ENCODE measurements at regions not wholly inside any gene's neighbourhood (a gene's known extent, or its start where the extent isn't known, plus 50 kb on each side); places are given as distances from the start of the nearest gene placed in this dataset.

DNA sequence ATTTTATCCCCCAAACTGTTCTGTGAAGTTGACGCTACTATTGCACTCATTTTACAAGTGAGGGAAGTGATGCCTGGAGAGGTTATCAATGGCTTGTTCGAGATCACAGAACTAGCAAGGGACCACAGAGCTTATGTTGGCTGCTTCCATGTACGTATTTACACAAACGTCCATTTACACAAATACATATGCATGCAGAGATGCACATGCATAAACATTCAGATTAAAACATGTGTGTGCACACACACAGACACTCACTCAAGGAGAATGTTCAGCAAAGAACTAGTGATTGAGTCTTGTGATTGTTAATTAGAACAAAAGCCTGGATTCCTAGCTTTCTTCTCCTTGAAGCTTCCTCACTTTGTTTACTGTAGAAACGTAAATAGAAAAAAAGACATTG is 321.5 kb upstream of the CHD6 start:
- DNase-seq, result no peak

DNA sequence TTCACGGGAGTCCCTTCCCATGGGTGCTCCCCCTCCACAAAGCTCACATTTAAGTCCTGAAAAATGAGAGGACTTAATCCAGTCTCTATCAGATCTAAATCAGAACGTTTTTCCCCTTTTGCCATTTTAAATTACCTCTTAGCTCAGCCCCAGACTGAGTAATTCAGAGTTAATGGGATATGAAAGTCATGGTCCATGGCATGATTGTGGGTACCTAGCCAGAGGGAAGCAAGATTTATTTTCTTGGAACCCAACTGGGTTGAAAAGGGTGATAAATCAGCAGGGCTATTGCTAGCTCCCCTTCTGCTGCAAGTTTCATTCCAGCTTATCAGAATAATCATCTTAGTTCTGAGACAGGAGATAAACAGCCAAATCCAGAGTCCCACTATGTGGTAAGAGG is 320.2 kb upstream of the CHD6 start:
- no peak for DNase-seq

DNA sequence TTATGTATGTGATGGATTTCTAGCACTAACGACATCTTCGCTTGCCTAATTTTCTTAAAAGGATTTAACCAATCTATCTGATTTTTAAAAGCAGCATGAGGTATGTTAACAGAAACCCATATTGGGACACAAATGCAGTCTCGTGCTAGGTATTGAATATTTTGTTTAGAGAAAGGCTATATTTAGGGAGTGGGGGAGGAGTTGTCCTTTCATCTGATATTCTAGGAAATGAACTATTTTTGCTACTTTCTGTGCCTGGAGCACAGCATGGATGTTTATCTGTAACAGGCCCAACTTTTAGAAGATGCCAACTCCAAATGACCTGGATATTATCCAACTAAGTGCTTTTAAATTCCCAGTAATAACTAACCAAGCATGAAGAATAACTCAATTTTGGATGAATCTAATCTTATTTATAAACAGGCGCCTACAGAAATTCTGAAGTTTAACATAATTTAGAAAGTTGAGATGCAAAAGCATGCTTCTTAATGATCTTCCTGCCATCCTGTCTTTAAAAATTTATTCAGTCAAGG is 317.1 kb upstream of the CHD6 start:
- DNase-seq, result no peak

DNA sequence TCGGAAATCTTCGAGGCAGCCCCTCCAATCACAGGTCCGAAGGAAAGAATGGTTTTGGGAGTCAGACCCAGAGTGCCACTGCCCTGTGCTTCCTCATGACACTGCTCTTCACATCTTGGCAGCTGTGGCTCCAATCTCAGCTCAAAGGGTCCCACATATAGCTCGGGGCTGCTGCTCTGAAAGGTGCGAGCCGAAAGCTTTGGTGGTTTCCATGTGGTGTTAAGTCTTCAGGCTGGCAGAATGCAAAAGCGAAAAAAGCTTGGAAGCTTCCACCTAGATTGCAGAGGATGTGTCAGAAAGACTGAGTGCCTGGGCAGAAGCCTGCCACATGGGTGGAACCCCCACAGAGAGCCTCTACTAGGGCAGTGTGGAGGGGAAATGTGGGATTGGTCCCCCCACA is 314.3 kb upstream of the CHD6 start:
- no peak for DNase-seq

DNA sequence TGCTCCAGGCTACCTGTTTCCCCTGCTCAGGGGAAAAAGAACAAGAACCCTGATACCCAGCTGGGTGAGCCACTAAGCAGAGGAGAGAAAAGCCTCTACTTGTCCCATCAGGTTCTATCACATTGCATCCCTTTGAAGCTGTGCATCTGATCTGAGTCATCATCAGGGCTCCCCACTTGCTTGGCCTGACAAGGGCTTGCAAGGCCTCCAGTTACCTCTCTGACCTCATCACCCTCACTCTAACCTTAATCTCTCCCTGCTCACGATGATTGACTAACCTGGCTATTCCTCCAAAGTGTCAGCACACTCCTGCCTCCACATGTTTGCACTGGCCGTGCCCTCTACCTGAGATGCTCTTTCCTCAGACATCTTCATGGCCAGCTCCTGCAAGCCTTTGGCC is 309.5 kb upstream of the CHD6 start:
- no peak for DNase-seq

DNA sequence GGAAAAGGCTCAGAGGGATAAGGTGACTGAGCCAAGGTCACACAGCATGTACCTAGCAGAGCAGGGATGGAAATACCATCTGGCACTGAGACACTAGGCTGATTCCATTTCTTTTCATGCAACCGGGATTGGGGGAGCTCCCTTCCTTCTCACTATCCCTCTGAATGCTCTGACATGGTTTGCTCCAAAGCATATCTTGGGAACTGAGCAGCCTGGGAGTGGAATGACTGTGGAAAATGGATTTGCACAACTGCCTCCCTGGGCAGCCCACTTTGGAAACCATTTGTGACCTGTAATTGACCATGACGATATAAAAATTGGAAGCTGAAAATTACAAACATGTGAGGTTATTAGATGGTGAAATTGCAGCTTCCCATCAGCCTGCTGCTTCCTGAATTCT is 309.0 kb upstream of the CHD6 start:
- no peak for DNase-seq

DNA sequence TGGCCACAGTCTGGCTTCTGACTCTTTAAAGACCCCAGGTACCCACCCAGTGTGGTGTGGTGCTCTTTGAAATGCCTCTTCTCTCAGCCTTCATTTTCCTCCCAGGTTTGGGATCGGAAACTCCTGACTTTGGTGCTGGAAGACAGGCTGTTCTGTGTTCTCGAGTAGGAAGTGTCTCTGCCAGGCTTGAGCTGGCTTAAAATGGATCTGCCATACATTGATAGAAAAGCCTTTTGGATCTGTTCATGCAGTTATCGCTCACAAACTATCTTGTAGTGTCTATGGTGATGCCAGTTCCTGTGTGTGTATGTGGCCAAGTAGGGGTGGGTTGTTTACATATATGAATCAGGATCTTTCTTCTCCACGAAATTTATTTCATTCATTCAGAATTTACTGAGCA is 307.3 kb upstream of the CHD6 start:
- DNase-seq, result no peak

DNA sequence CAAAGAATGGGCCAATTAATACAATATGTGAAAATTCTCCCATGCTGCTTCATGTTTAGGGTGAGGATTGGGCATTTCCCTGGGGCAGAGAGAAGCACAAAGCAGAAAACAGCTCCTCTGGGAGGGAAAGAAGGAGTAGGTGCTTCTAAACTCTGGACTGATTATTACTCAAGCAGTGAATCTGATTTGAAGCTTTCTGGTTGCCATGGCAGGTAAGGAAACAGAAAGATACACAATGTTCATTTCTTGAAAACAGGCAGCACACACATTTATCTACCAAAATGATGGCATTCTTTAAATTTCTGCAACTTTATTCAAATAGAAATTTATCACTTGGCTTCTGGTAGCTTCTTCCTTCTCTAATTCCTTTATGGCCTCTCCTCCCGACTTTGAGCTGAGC is 305.4 kb upstream of the CHD6 start:
- no peak for DNase-seq

DNA sequence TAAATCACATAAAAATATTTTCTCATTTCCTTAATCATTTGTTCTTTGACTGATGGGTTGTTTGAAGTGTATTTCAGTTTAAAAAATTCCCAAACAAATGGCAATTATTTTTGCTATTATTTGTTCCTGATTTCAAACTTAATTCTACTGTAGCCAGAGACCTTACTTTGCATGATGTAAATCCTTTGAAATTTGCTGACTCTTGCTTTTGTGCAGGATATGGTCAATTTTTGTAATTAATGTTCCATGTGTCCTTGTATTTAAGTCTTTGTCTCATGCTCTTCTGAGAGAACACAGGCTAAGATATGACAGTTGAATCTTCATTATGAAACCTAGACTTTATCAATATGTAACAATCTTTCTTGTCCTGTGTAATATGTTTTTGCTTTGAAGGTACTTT is 295.0 kb upstream of the CHD6 start:
- no peak for DNase-seq

DNA sequence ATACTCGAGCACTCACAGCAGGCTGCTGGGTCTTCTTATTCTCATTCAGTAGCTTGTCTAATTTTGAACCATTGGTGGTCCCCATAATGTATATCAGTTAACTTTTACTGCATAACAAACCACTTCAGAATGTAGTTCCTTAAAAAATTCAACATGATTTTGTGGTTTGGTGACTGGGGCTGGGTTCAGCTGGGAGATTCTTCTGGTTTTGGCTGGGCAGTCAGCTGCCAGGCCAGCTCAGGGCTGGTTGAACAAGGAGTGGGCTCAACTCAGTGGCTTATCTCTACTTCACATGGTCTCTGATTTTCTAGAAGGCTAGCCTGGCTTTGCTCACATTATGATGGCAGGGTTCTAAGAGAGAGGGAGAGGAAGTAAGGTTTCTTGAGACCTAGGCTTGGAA is 292.4 kb upstream of the CHD6 start:
- no peak for DNase-seq

DNA sequence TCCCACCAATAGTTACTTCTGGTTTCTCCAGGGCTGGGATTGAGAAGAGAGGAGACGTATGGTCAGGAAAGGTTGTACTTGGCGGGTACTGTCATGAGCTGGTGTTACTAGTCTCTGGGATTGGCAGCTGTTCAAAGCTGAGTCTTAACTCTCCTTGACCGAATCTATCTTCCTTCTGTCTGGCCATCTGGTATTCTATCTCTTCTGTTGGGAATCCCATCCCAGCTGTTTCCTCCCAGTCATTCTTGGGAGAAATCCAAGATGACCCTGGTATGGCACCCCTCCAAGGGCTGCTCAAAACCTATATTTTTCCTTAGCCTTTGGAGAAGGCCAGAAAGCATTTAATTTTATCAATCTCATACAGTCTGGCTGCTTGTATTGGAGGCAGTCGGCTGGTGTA is 287.0 kb upstream of the CHD6 start:
- DNase-seq, result no peak

DNA sequence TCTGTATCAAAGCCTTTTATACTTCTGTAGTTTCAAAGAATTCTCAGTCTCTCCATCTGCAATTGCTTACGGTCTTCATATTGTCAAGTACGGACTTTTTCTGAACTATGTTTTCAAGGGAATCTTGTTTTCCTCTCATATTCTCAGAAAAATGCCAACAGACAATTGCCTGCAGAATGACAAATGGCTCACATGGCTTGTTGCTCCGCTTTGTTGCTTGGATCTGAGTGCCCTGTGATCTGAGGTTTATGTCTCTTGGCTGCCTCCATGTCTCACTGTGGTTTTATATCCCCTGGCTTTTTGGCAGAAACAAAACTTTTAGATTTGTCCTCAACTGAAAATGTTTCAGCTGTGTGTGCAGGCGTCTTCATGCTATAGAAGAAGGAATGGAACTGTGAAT is 285.4 kb upstream of the CHD6 start:
- DNase-seq, result no peak

DNA sequence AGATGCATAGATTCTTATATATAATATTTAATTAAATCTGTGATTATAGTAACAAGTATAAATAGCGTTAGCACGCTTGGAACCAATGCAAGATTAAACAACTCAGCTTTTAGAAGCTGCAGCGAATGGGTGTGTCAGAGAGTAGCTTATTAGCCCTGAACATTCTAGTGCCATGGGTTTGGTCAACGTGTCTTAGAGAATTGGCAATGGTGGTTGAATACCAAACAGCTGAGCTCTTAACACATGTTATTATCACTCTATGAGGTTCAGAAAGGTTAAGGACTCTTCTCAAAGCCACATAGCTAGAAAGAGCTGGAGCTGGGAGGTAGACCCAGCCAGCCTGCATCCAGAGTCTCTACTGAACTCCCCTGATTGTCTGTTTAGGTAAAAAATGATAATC is 284.2 kb upstream of the CHD6 start:
- DNase-seq, result no peak

DNA sequence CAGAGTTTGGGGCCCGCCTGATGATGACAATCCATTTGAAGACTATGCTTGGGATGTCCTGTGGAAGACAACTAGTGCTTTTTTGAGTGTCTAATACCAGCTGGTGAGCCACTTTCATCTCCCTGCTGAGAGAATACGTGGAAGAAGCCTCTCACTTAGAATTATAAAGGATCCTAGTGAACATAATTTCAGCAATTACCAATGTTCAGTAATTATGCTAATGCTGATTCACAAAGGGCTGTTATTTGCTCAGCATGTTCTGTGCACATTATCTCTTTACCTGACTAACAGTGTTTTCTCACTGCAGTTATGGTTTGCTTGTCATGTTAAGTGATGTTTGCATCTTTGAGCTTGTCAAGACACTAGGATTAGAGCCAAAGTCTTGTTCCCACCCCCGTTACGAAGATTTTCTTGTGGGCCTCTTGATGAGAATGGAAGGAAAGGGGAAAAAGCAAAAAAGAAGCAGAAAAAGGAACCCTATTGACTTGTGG is 282.1 kb upstream of the CHD6 start:
- no peak for DNase-seq

DNA sequence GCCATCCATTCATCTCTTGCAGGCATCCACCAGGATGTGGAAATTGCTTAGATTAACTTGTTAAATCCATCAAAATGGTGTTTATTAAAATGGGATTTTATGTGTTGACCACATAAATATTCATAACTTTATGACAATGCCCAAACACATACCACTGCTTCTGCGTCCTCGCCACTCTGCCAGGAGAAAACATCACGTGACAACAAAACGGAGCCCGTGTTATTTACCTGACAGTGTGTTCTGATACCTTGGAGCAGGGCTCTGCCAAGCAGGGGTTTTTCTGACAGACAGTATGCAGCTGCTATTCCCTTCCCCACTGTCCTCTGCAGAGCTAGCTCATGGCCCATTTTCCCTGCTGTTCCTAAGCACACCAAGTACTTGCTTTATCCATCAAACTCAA is 279.5 kb upstream of the CHD6 start:
- no peak for DNase-seq

DNA sequence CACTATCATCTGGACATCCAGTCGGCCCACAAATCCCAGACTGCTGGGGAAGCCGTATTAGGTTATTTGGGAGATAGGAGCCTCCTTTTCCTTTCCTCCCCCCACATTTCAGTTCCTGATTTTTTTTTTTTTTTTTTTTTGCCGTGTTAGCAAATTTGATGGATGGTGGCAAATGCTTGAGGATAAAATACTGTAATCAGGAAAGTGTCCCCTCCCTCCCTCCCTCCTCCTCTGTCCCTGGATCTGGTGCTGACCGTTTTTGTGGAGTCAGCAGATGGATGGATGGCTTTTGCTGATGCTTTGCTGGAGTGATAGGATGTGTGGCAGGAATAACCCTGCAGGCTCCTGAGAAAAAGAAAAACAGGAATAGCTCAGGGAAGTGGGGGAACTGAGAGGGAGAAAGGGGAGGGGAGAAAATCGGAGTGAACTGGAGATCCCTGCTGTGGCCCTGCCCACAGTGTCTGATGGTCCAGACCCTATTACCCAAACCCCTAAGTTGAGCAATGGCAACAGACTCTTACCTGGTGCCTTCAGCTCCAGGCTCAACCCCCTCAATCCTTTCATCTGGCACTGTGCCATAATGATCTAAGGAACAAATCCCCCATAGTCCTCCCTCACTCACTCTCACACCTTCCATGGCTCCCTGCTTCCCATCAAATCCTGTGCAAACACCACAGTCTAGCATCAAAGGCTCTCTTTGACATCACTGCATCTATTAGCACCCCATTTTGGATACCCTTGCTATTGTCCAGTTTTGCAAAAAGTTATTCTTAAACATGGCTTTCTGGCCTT is 277.3 kb upstream of the CHD6 start:
- DNase-seq, result no peak

DNA sequence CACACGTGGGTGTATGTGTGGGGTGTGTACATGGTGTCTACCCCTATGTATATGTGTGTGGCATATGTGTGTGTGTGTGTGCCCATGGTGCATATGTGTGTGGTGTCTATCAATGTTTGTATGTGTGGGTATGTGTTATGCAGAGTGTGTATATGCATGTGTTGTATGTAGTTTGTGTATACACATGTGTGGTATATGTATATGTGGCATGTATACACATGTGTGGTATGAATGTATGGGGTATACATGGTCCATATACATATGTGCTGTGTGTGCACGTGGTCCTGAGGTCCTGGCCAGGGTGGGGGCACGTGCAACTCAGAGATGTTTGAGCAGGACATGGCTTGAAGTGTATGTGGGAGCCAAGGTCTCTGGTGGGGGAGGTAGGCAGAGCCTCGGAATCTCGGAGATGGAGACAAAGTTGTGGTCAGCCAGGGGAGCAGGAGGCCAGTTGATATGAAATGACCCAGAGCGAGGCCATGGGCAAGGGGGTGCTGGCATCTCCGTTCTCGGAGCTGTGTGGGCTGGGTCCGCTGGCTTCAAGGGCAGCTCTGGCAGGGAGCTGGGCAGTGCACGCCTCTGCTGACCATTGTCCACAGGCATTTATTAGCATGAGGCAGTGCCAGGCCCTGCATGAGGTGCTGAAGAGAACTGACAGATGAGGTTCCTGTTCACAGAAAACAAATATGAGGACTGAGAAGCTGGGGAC is 276.2 kb upstream of the CHD6 start:
- DNase-seq, result no peak

DNA sequence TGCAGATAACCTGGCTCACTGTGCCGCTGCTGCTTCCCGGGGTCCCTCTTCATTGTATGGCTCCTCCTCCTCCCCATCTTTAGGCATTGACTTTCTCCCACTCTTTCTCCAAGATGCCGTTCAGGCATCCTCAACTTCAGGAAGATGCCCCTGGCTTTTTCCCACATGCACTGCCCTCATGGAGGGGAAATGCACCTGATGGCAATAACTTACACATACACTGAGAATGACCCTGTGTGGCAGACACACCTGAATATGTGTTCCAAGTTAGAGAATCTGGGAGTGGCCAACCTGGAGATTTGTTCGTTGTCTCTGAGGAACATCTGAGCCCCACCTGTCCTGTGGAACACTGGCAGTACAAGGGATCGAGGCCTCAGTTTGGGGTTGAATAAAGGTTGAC is 273.9 kb upstream of the CHD6 start:
- DNase-seq, result no peak

DNA sequence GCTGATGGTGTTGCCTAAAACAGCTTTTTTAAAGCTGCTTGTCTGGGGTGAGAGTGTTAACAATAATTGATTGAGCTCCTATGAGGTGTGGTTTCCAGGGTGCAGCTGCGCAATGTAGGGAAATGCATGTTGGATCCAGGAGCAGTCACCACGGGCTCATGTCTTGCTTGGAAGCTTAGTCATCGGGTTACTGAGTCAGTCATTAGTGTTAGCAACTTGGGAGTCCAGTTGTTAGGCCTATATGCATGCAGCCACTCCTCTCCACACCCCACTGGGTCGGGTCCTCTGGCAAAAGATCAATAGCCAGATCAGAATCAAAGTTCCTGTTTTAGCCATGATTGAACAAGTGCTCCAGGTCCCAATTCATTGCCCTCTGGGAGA is 271.7 kb upstream of the CHD6 start:
- no peak for DNase-seq

DNA sequence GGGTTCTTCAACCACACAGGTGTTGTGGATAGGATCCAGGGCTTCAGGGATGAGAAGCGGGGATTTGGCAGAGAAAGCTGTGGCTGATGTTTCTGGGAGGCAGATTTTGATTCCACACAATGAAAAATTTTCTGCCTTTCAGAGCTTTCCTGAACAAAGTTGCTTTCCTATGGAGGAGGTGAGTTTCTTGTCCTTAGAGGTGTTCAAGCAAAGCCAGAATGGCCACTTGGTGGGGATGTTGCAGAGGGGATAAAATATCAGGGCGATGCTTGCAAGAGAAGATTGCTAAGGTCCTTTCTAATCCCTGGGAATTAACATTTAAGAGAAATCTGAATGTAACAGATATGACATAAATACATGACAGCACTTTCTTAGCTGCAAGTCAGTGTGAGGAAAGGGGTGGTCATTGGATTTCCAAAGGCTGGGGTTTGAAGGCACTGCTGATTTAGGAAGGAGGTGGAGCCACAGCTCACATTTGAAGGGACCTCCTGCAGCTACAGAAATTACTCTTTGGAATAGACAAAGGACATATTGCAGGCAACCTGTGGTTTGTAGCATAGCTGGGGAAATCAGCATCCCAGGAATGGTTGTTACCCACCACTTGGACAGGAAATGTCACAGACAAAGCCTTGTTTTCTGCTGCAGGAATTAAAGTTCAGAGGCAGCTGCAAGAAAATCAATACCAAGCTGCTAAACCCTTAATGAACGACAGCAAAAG is 271.1 kb upstream of the CHD6 start:
- no peak for DNase-seq

DNA sequence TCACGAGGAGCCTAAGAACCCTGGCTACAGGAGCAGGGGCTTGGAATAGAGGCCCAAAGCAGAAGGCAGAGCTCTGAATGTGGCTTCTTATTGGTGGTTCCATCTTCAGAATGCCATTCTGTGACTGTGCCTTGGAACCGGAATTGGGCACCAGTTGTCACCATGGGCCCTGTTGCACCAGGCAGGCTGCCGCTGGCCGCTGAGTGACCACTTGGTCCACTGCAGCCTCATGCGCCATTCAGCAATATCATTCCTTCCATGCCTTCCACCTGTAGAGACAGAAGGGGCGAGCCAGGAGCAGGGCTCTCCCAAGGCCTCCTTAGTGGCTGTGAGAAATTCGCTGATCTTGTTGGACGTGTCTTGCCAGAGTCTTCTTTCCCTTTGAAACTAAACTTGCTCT is 270.3 kb upstream of the CHD6 start:
- DNase-seq, result no peak

DNA sequence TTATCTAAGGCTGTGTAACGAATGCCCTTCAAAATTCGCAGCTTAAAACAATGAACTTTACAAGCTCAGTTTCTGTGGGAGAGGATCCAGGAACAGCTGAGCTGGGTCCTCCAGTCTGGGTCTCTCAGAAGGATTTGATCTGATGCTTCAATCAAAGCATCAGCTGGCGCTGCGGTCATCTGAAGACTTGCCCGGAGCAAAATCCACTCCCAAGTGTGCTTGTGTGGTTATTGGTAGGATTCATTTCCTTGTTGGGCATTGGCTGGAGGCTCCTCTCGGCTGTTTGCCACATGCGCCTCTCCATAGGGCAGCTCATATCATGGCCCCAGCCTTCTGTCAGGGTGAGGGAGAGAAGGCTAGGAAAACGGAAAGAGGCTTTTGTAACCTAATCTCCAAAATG is 269.3 kb upstream of the CHD6 start:
- DNase-seq, result no peak

DNA sequence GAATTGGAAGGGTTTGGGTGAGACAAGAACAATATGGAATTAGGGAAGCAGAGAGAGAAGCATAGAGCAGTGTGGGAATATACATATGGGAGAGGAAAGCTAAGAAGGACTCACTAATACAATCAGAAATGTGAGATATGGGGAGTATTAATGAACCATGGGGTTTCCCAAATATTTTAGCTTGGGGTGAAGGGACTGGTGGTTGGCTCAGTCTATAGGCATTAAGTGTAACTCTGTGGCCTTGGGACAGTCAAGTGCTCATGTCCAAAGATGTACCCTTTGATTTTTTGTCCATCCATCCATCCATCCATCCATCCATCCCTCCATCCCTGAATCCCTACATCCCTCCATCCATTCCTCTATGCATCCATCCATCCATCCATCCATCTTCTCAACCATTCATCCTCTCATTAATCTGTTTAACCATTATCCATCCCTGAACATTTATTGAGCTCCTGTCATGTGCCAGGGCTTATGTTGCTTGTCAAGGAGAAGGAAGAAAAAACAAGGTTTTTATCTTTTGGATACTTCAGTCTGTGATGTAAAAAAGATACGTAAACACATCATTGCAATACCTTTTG is 263.4 kb upstream of the CHD6 start:
- DNase-seq, result no peak
